Astrocyte of the spinal cord (primary cell): ENCODE measurements at regions not wholly inside any gene's neighbourhood (a gene's known extent, or its start where the extent isn't known, plus 50 kb on each side); places are given as distances from the start of the nearest gene placed in this dataset.

Experiments
- DNase-seq: peaks from one replicate; pipeline ENCODE4 v3.0.0; 2011; ENCODE audit warnings: low read depth, low spot score
- H3K4me3 ChIP-seq: 2 replicates; pipeline ENCODE4 v1.5.1; 2011; ENCODE audit warnings: low read depth, mild to moderate bottlenecking, low read length, moderate library complexity
- CTCF ChIP-seq: IDR thresholded peaks from 2 replicates; pipeline ENCODE4 v1.5.1; 2012; ENCODE audit warnings: low read depth, mild to moderate bottlenecking, low read length, inconsistent platforms
- in situ Hi-C: cut with HindIII; loops from 2 replicates; pipeline ENCODE4 v1.10.0; 2017; ENCODE audit warnings: low sequenced_read_pairs

- DNase-seq: no peak
- TF ChIP-seq CTCF: no peak
- no peak overlapping the region for H3K4me3 ChIP-seq
- in situ Hi-C loops: no loop called here
Observed at GRCh38 chr5:12230659-12231058, 326.4 kb upstream of the CTNND2 start.

- in situ Hi-C loops: no loop called here
- DNase-seq: no peak
- no peak for TF ChIP-seq CTCF
Observed at GRCh38 chr5:12217039-12217438, 312.8 kb upstream of the CTNND2 start.

GRCh38 chr5:12214267-12215015 is 310.2 kb upstream of the CTNND2 start:
- in situ Hi-C loops: no loop called here

More at GRCh38 chr5:12217039-12217438, 312.8 kb upstream of the CTNND2 start:
- no peak overlapping the region for H3K4me3 ChIP-seq

GRCh38 chr5:12208366-12209100 is 304.3 kb upstream of the CTNND2 start:
- in situ Hi-C loops: no loop called here
- DNase-seq: no peak
- TF ChIP-seq CTCF: no peak
- H3K4me3 ChIP-seq: no peak overlapping the region

More at GRCh38 chr5:12214267-12215015, 310.2 kb upstream of the CTNND2 start:
- H3K4me3 ChIP-seq: no peak overlapping the region
- peak; percentile 1 for DNase-seq
- no peak for TF ChIP-seq CTCF

- no peak for TF ChIP-seq CTCF
- H3K4me3 ChIP-seq: no peak overlapping the region
- in situ Hi-C loops: no loop called here
- peak; percentile 54 for DNase-seq
Observed at GRCh38 chr5:12204761-12205160, 300.5 kb upstream of the CTNND2 start.

GRCh38 chr5:12193536-12193935 is 289.3 kb upstream of the CTNND2 start:
- H3K4me3 ChIP-seq: no peak overlapping the region
- no peak for DNase-seq
- no peak for TF ChIP-seq CTCF
- in situ Hi-C loops: no loop called here
